Naive thymus-derived CD4-positive, alpha-beta T cell (primary cell): ENCODE measurements at regions not wholly inside any gene's neighbourhood (a gene's known extent, or its start where the extent isn't known, plus 50 kb on each side); places are given as distances from the start of the nearest gene placed in this dataset.

Experiments
- ATAC-seq: fragments of 150-1000 bp; cut with Tn5 transposase; 2 replicates; pipeline ENCODE4 v1.10.0; 2021; ENCODE audit warnings: mild to moderate bottlenecking, moderate library complexity
- CTCF ChIA-PET: fragments of 350-600 bp; sonication (Branson Sonifier 250); formaldehyde crosslinking; loops from one replicate; lab custom pipeline; 2021; ENCODE audit warnings: antibody characterized with exemption; lab: Charles Lee
- POLR2A ChIA-PET: fragments of 350-600 bp; sonication (Branson Sonifier 250); formaldehyde crosslinking; loops from one replicate; lab custom pipeline; 2021; ENCODE audit warnings: antibody characterized with exemption, inconsistent platforms; lab: Charles Lee
- DNase-seq, 9 donors: peaks; one replicate each; pipeline versions ENCODE4 v3.0.0 to v3.0.0-alpha.2; 2020 to 2022; ENCODE audit warnings: mixed read lengths in 1 of 9
- H3K27ac ChIP-seq: one replicate; pipeline ENCODE4 v1.7.0; 2013; ENCODE audit warnings: mild to moderate bottlenecking, low read depth, low read length, moderate library complexity
- H3K27me3 ChIP-seq, 2 donors: one replicate each; pipeline ENCODE4 v1.7.0; 2013; ENCODE audit warnings: low read length in 2 of 2, mild to moderate bottlenecking in 2 of 2, moderate library complexity in 2 of 2; ENCODE audit not compliant: control insufficient read depth in 2 of 2, insufficient read depth in 2 of 2
- H3K36me3 ChIP-seq, 3 experiments: 1 replicate in 2 of 3; 2 replicates in 1 of 3; pipeline ENCODE4 v1.7.0; 2013; ENCODE audit warnings: low read length in 3 of 3, mild to moderate bottlenecking in 3 of 3, moderate library complexity in 1 of 3; ENCODE audit not compliant: insufficient read depth in 3 of 3, control insufficient read depth in 2 of 3
- H3K4me1 ChIP-seq, 2 donors: one replicate each; pipeline ENCODE4 v1.7.0; 2013; ENCODE audit warnings: low read length in 2 of 2, mild to moderate bottlenecking in 2 of 2, moderate library complexity in 1 of 2; ENCODE audit not compliant: control insufficient read depth in 2 of 2, insufficient read depth in 2 of 2
- H3K4me3 ChIP-seq: 2 replicates; pipeline ENCODE4 v1.7.0; 2013; ENCODE audit warnings: mild to moderate bottlenecking, low read length
- H3K9me3 ChIP-seq, 3 experiments: 1 replicate in 2 of 3; 2 replicates in 1 of 3; pipeline ENCODE4 v1.7.0; 2013; ENCODE audit warnings: low read length in 3 of 3; ENCODE audit not compliant: control insufficient read depth in 2 of 3
- H3K27ac Mint-ChIP-seq, 9 donors: one replicate each; pipeline ENCODE4 v1.8.0; 2020 to 2022; ENCODE audit warnings: mixed read lengths in 9 of 9, mild to moderate bottlenecking in 8 of 9, moderate library complexity in 5 of 9, inconsistent platforms in 2 of 9
- H3K27me3 Mint-ChIP-seq, 5 donors: one replicate each; pipeline ENCODE4 v1.8.0; 2021 to 2022; ENCODE audit warnings: mixed read lengths in 5 of 5, mild to moderate bottlenecking in 1 of 5
- H3K36me3 Mint-ChIP-seq, 5 donors: one replicate each; pipeline ENCODE4 v1.8.0; 2020 to 2022; ENCODE audit warnings: mixed read lengths in 5 of 5, mild to moderate bottlenecking in 3 of 5, inconsistent platforms in 1 of 5
- H3K4me1 Mint-ChIP-seq, 7 donors: one replicate each; pipeline ENCODE4 v1.8.0; 2020 to 2022; ENCODE audit warnings: mixed read lengths in 7 of 7, mild to moderate bottlenecking in 3 of 7, inconsistent platforms in 1 of 7
- H3K4me3 Mint-ChIP-seq, 10 donors: one replicate each; pipeline ENCODE4 v1.8.0; 2020 to 2022; ENCODE audit warnings: mild to moderate bottlenecking in 10 of 10, mixed read lengths in 10 of 10, moderate library complexity in 6 of 10, inconsistent platforms in 2 of 10
- H3K9me3 Mint-ChIP-seq, 11 donors: one replicate each; pipeline ENCODE4 v1.8.0; 2020 to 2022; ENCODE audit warnings: mixed read lengths in 11 of 11, mild to moderate bottlenecking in 4 of 11, inconsistent platforms in 1 of 11, moderate library complexity in 1 of 11
- intact Hi-C, 2 donors: fragments of 100-400 bp; cut with micrococcal nuclease; formaldehyde crosslinking; loops; one replicate each; pipeline ENCODE4 v1.15.1; 2023

GRCh38 chr14:65277027-65277426 is 135.5 kb upstream of the FUT8 start:
- POLR2A ChIA-PET = no interaction called here
- DNase-seq = no peak
- intact Hi-C loops = no loop called here
- Histone ChIP-seq H3K4me3 (no peak overlapping the region), H3K36me3 (no peaks in the 10 kb centered on the region), H3K4me1 (peaks cover 1 to 5% of the 10 kb centered on the region in 2 donors), H3K27ac (no peak overlapping the region), H3K9me3 (no peaks in the 10 kb centered on the region), H3K27me3 (no peaks in the 10 kb centered on the region)
- H3K9me3 Mint-ChIP-seq = no peaks in the 10 kb centered on the region
- H3K4me1 Mint-ChIP-seq = peaks cover 5 to 11% (median 5%) of the 10 kb centered on the region in 7 donors
- no peak overlapping the region for H3K27ac Mint-ChIP-seq
- CTCF ChIA-PET = no interaction called here
- peaks cover 0 to 2% (median 0%) of the 10 kb centered on the region in 5 donors for H3K36me3 Mint-ChIP-seq
- ATAC-seq = no peak
- H3K4me3 Mint-ChIP-seq = no peak overlapping the region
- H3K27me3 Mint-ChIP-seq = no peaks in the 10 kb centered on the region

- H3K4me3 Mint-ChIP-seq = no peak overlapping the region
- ATAC-seq (no peak), DNase-seq (no peak)
- Histone ChIP-seq H3K4me3 (no peak overlapping the region), H3K27ac (no peak overlapping the region), H3K9me3 (no peaks in the 10 kb centered on the region), H3K36me3 (no peaks in the 10 kb centered on the region), H3K27me3 (no peaks in the 10 kb centered on the region), H3K4me1 (peaks cover 8 to 12% of the 10 kb centered on the region in 2 donors)
- peaks cover 0 to 2% (median 0%) of the 10 kb centered on the region in 5 donors for H3K36me3 Mint-ChIP-seq
- peak overlapping the region in 1 of 9 donors; percentile 51 for H3K27ac Mint-ChIP-seq
- H3K9me3 Mint-ChIP-seq = no peaks in the 10 kb centered on the region
- POLR2A ChIA-PET = interaction anchor here (1.5 kb wide), 1 partner anchor 9 kb away, joined by 5 read pairs; no protein-coding TSS in a partner anchor
- no peaks in the 10 kb centered on the region for H3K27me3 Mint-ChIP-seq
- H3K4me1 Mint-ChIP-seq = peaks cover 12 to 18% (median 12%) of the 10 kb centered on the region in 7 donors
- CTCF ChIA-PET = interaction anchor here (0.7 to 0.8 kb wide), 2 partner anchors 9 to 225 kb away, joined by 3 read pairs; no protein-coding TSS in a partner anchor
- intact Hi-C loops = no loop called here
Observed at GRCh38 chr14:65277580-65278270, 134.8 kb upstream of the FUT8 start.

- Mint-ChIP-seq H3K27ac (no peak overlapping the region), H3K4me3 (no peak overlapping the region), H3K9me3 (no peaks in the 10 kb centered on the region), H3K4me1 (peaks cover 20 to 26% (median 21%) of the 10 kb centered on the region in 7 donors), H3K27me3 (no peaks in the 10 kb centered on the region), H3K36me3 (peaks cover 0 to 2% (median 0%) of the 10 kb centered on the region in 5 donors)
- DNase-seq (no peak), ATAC-seq (no peak)
- no peaks in the 10 kb centered on the region for H3K9me3 ChIP-seq
- no peak overlapping the region for H3K27ac ChIP-seq
- POLR2A ChIA-PET = interaction anchor here (1.5 kb wide), 1 partner anchor 8 kb away, joined by 5 read pairs; no protein-coding TSS in a partner anchor
- no peak overlapping the region for H3K4me3 ChIP-seq
- intact Hi-C loops = no loop called here
- no peaks in the 10 kb centered on the region for H3K27me3 ChIP-seq
- CTCF ChIA-PET = interaction anchor here (0.7 to 0.8 kb wide), 2 partner anchors 8 to 225 kb away, joined by 3 read pairs; no protein-coding TSS in a partner anchor
- H3K4me1 ChIP-seq = peaks cover 14 to 18% of the 10 kb centered on the region in 2 donors
- H3K36me3 ChIP-seq = no peaks in the 10 kb centered on the region
Observed at GRCh38 chr14:65278589-65278988, 133.9 kb upstream of the FUT8 start.

DNA sequence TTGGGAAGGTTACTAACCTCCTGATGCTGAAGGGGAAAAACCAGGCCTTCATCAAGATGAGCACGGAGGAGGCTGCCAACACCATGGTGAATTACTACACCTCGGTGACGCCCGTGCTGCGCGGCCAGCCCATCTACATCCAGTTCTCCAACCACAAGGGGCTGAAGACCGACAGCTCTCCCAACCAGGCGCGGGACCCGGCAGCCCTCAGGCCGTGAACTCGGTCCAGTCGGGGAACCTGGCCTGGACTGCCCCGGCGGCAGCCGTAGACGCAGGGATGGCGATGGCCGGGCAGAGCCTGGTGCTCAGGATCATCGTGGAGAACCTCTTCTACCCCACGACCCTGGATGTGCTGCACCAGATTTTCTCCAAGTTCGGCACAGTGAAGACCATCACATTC is 133.0 kb upstream of the FUT8 start:
- no peak for ATAC-seq
- Mint-ChIP-seq H3K27me3 (no peaks in the 10 kb centered on the region), H3K4me1 (peaks cover 23 to 32% (median 27%) of the 10 kb centered on the region in 7 donors), H3K4me3 (no peak overlapping the region), H3K9me3 (no peaks in the 10 kb centered on the region), H3K36me3 (no peaks in the 10 kb centered on the region), H3K27ac (peak overlapping the region in 1 of 9 donors; percentile 41)
- CTCF ChIA-PET = no interaction called here
- Histone ChIP-seq H3K27me3 (no peaks in the 10 kb centered on the region), H3K4me3 (no peak overlapping the region), H3K4me1 (peaks cover 14 to 19% of the 10 kb centered on the region in 2 donors), H3K9me3 (no peaks in the 10 kb centered on the region), H3K36me3 (no peaks in the 10 kb centered on the region), H3K27ac (no peak overlapping the region)
- DNase-seq = no peak
- intact Hi-C loops = no loop called here
- POLR2A ChIA-PET = no interaction called here

- ChIA-PET CTCF (interaction anchor here (0.6 kb wide), 1 partner anchor 135 kb away, joined by 3 read pairs; no protein-coding TSS in a partner anchor), POLR2A (no interaction called here)
- ATAC-seq (no peak), DNase-seq (no peak)
- intact Hi-C loops = loop anchor here in 1 of 2 donors (10.0 kb wide), 1 partner anchor 115 kb away; no protein-coding TSS in a partner anchor
- peaks cover 24 to 34% (median 27%) of the 10 kb centered on the region in 7 donors for H3K4me1 Mint-ChIP-seq
- no peaks in the 10 kb centered on the region for H3K9me3 Mint-ChIP-seq
- no peak overlapping the region for H3K4me3 Mint-ChIP-seq
- no peak overlapping the region for H3K4me3 ChIP-seq
- no peaks in the 10 kb centered on the region for H3K9me3 ChIP-seq
- no peak overlapping the region for H3K27ac ChIP-seq
- H3K27me3 Mint-ChIP-seq = no peaks in the 10 kb centered on the region
- no peaks in the 10 kb centered on the region for H3K27me3 ChIP-seq
- H3K36me3 Mint-ChIP-seq = no peaks in the 10 kb centered on the region
- no peaks in the 10 kb centered on the region for H3K36me3 ChIP-seq
- H3K27ac Mint-ChIP-seq = peak overlapping the region in 2 of 9 donors; percentile 41 to 49
- peaks cover 14 to 19% of the 10 kb centered on the region in 2 donors for H3K4me1 ChIP-seq
Observed at GRCh38 chr14:65279958-65280357, 132.6 kb upstream of the FUT8 start.

DNA sequence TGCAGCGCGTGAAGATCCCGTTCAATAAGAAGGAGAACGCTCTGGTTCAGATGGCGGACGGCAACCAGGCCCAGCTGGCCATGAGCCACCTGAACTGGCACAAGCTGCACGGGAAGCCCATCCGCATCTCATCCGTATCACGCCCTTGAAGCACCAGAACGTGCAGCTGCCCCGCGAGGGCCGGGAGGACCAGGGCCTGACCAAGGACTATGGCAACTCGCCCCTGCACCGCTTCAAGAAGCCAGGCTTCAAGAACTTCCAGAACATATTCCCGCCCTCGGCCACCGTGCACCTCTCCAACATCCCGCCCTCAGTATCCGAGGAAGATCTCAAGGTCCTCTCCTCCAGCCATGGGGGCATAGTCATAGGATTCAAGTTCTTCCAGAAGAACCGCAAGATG is 131.9 kb upstream of the FUT8 start:
- H3K9me3 ChIP-seq = no peaks in the 10 kb centered on the region
- DNase-seq = no peak
- H3K27me3 ChIP-seq = no peaks in the 10 kb centered on the region
- Mint-ChIP-seq H3K9me3 (no peaks in the 10 kb centered on the region), H3K36me3 (no peaks in the 10 kb centered on the region), H3K27ac (peak overlapping the region in 3 of 9 donors; percentile 8 to 56 (median 45)), H3K4me3 (peak overlapping the region in 1 of 10 donors; percentile 13), H3K27me3 (no peaks in the 10 kb centered on the region), H3K4me1 (peaks cover 25 to 36% (median 27%) of the 10 kb centered on the region in 7 donors)
- peaks cover 14 to 19% of the 10 kb centered on the region in 2 donors for H3K4me1 ChIP-seq
- H3K36me3 ChIP-seq = no peaks in the 10 kb centered on the region
- CTCF ChIA-PET = no interaction called here
- no peak for ATAC-seq
- H3K27ac ChIP-seq = no peak overlapping the region
- intact Hi-C loops = loop anchor here in 1 of 2 donors (10.0 kb wide), 1 partner anchor 116 kb away; no protein-coding TSS in a partner anchor
- POLR2A ChIA-PET = no interaction called here
- H3K4me3 ChIP-seq = no peak overlapping the region
